Right atrium auricular region (tissue), 2 donors: ENCODE measurements at regions not wholly inside any gene's neighbourhood (a gene's known extent, or its start where the extent isn't known, plus 50 kb on each side); places are given as distances from the start of the nearest gene placed in this dataset.
"Not testable (repeated sequence)": the region's sequence is repeated elsewhere in the genome, so short reads cannot be mapped to it uniquely, and the experiment has no call there.

ENCODE experiments used
- DNase-seq: peaks from one replicate; pipeline ENCODE4 v3.0.0-alpha.2; 2019; ENCODE audit warnings: low spot score
- H3K27ac ChIP-seq, 2 donors: fragments of 200-600 bp; sonication (generic); 1 replicate in 1 of 2; 2 replicates in 1 of 2; pipeline ENCODE4 v1.5.1; 2016 to 2019
- H3K27me3 ChIP-seq, 2 donors: fragments of 200-600 bp; sonication (generic); one replicate each; pipeline versions ENCODE4 v1.5.1 to v1.6.0; 2017 to 2019
- H3K36me3 ChIP-seq: fragments of 200-600 bp; sonication (generic); one replicate; pipeline ENCODE4 v1.5.1; 2016
- H3K4me1 ChIP-seq, 2 donors: fragments of 200-600 bp; sonication (generic); one replicate each; pipeline versions ENCODE4 v1.5.1 to v1.6.0; 2017 to 2019
- H3K4me3 ChIP-seq, 2 donors: fragments of 200-600 bp; sonication (generic); 1 replicate in 1 of 2; 2 replicates in 1 of 2; pipeline ENCODE4 v1.5.1; 2017 to 2019; ENCODE audit warnings: mild to moderate bottlenecking in 1 of 2, moderate library complexity in 1 of 2
- H3K9me3 ChIP-seq, 2 donors: fragments of 200-600 bp; sonication (generic); one replicate each; pipeline ENCODE4 v1.5.1; 2019
- CTCF ChIP-seq, 2 donors: fragments of 200-600 bp; sonication (generic); IDR thresholded peaks; one replicate each; pipeline ENCODE4 v1.5.1; 2019; ENCODE audit warnings: antibody characterized with exemption in 2 of 2

GRCh38 chr13:84812078-84812477 lies 929.8 kb upstream of the SLITRK1 start:
- no peaks in the 10 kb centered on the region for H3K4me1 ChIP-seq
- H3K36me3 ChIP-seq = no peaks in the 10 kb centered on the region
- H3K27me3 ChIP-seq = no peaks in the 10 kb centered on the region
- no peak overlapping the region for H3K4me3 ChIP-seq
- no peak for DNase-seq
- TF ChIP-seq CTCF (IDR thresholded peaks at IDR 0.05) = no peak
- no peak overlapping the region for H3K27ac ChIP-seq
- no peaks in the 10 kb centered on the region for H3K9me3 ChIP-seq

- TF ChIP-seq CTCF (IDR thresholded peaks at IDR 0.05) = no peak
- Histone ChIP-seq H3K27ac (no peak overlapping the region), H3K27me3 (no peaks in the 10 kb centered on the region), H3K9me3 (no peaks in the 10 kb centered on the region), H3K36me3 (no peaks in the 10 kb centered on the region), H3K4me1 (no peaks in the 10 kb centered on the region), H3K4me3 (no peak overlapping the region)
- no peak for DNase-seq
Measured at GRCh38 chr13:84810781-84811180, 928.5 kb upstream of the SLITRK1 start.

- Histone ChIP-seq H3K36me3 (no peaks in the 10 kb centered on the region), H3K9me3 (no peaks in the 10 kb centered on the region), H3K4me1 (no peaks in the 10 kb centered on the region), H3K27ac (no peak overlapping the region), H3K4me3 (no peak overlapping the region), H3K27me3 (no peaks in the 10 kb centered on the region)
- no peak for DNase-seq
- no peak for TF ChIP-seq CTCF (IDR thresholded peaks at IDR 0.05)
Measured at GRCh38 chr13:84802073-84802472, 919.8 kb upstream of the SLITRK1 start.

- DNase-seq = no peak
- TF ChIP-seq CTCF (IDR thresholded peaks at IDR 0.05) = no peak
- Histone ChIP-seq H3K27me3 (no peaks in the 10 kb centered on the region), H3K4me3 (no peak overlapping the region), H3K4me1 (no peaks in the 10 kb centered on the region), H3K27ac (no peak overlapping the region), H3K9me3 (peaks cover 0 to 10% of the 10 kb centered on the region in 2 donors), H3K36me3 (no peaks in the 10 kb centered on the region)
Measured at GRCh38 chr13:84784443-84785153, 902.3 kb upstream of the SLITRK1 start.

- Histone ChIP-seq H3K36me3 (no peaks in the 10 kb centered on the region), H3K4me1 (no peaks in the 10 kb centered on the region), H3K4me3 (no peak overlapping the region), H3K27me3 (no peaks in the 10 kb centered on the region), H3K9me3 (no peaks in the 10 kb centered on the region), H3K27ac (no peak overlapping the region)
- TF ChIP-seq CTCF (IDR thresholded peaks at IDR 0.05) = no peak
- DNase-seq = no peak
Measured at GRCh38 chr13:84777316-84777715, 895.0 kb upstream of the SLITRK1 start.

GRCh38 chr13:84776593-84776992 lies 894.3 kb upstream of the SLITRK1 start:
- TF ChIP-seq CTCF (IDR thresholded peaks at IDR 0.05) = no peak
- H3K27me3 ChIP-seq = no peaks in the 10 kb centered on the region

GRCh38 chr13:84775920-84776319 lies 893.6 kb upstream of the SLITRK1 start:
- not testable (repeated sequence) for H3K9me3 ChIP-seq, H3K27ac ChIP-seq, H3K4me1 ChIP-seq, H3K36me3 ChIP-seq, DNase-seq, H3K27me3 ChIP-seq, H3K4me3 ChIP-seq

More at GRCh38 chr13:84776593-84776992, 894.3 kb upstream of the SLITRK1 start:
- DNase-seq = no peak
- no peaks in the 10 kb centered on the region for H3K4me1 ChIP-seq
- H3K36me3 ChIP-seq = no peaks in the 10 kb centered on the region
- H3K4me3 ChIP-seq = no peak overlapping the region
- no peaks in the 10 kb centered on the region for H3K9me3 ChIP-seq
- H3K27ac ChIP-seq = no peak overlapping the region
